ENCODE measurements at regions not wholly inside any gene's neighbourhood (a gene's known extent, or its start where the extent isn't known, plus 50 kb on each side); places are given as distances from the start of the nearest gene placed in this dataset.
"Not testable (repeated sequence)": the region's sequence is repeated elsewhere in the genome, so short reads cannot be mapped to it uniquely, and the experiment has no call there.

GRCh38 chr9:12424243-12424642, 268.9 kb upstream of the TYRP1 start:
- ChIA-PET CTCF (ENCODE audit: unreplicated experiment) (no interaction called here), POLR2A (no interaction called here)
- no TSS peak for BruUV-seq (replicated peaks)
- no peaks in the 10 kb centered on the region for H3K4me1 ChIP-seq (ENCODE audit: insufficient read depth, low read length, poor library complexity, severe bottlenecking)
- H3K27ac ChIP-seq (ENCODE audit: low read depth, low read length, poor library complexity, severe bottlenecking) = no peak overlapping the region
- intact Hi-C loops (cut with micrococcal nuclease; ENCODE audit: unreplicated experiment) = no loop called here
- no peaks in the 10 kb centered on the region for H3K9me2 ChIP-seq (ENCODE audit: insufficient read depth, low read length)
- no peak overlapping the region for H3K4me3 ChIP-seq (ENCODE audit: low read depth, low read length, poor library complexity, severe bottlenecking)
- TF ChIP-seq EZH2phosphoT487 (IDR thresholded peaks at IDR 0.05; ENCODE audit: borderline replicate concordance, low read depth, low read length) (no peak), CTCF (conservative IDR thresholded peaks at IDR 0.05; ENCODE audit: low read length) (no peak)
- H4K20me1 ChIP-seq (ENCODE audit: insufficient read depth, low read length) = no peaks in the 10 kb centered on the region
- H3K9me3 ChIP-seq (ENCODE audit: low read length) = no peaks in the 10 kb centered on the region
- no peak overlapping the region for H3K4me2 ChIP-seq (ENCODE audit: low read length)
- H3K79me2 ChIP-seq (ENCODE audit: insufficient read depth, low read depth, low read length) = no peaks in the 10 kb centered on the region
- no peaks in the 10 kb centered on the region for H3K36me3 ChIP-seq (ENCODE audit: insufficient read depth, low read length)
- DNase-seq (ENCODE audit: low spot score) = no peak
- no peak overlapping the region for H2AFZ ChIP-seq (ENCODE audit: low read length)

- Histone ChIP-seq H3K9me2 (ENCODE audit: insufficient read depth, low read length) (no peaks in the 10 kb centered on the region), H2AFZ (ENCODE audit: low read length) (no peak overlapping the region), H3K79me2 (ENCODE audit: insufficient read depth, low read depth, low read length) (no peaks in the 10 kb centered on the region), H3K4me2 (ENCODE audit: low read length) (no peak overlapping the region), H3K4me3 (ENCODE audit: low read depth, low read length, poor library complexity, severe bottlenecking) (no peak overlapping the region), H3K9me3 (ENCODE audit: low read length) (no peaks in the 10 kb centered on the region), H3K4me1 (ENCODE audit: insufficient read depth, low read length, poor library complexity, severe bottlenecking) (no peaks in the 10 kb centered on the region), H3K27ac (ENCODE audit: low read depth, low read length, poor library complexity, severe bottlenecking) (no peak overlapping the region), H4K20me1 (ENCODE audit: insufficient read depth, low read length) (no peaks in the 10 kb centered on the region), H3K36me3 (ENCODE audit: insufficient read depth, low read length) (no peaks in the 10 kb centered on the region)
- DNase-seq (ENCODE audit: low spot score) = no peak
- POLR2A ChIA-PET = interaction anchor here (0.6 kb wide), 1 partner anchor 14 kb away, joined by 3 read pairs; no protein-coding TSS in a partner anchor
- TF ChIP-seq EZH2phosphoT487 (IDR thresholded peaks at IDR 0.05; ENCODE audit: borderline replicate concordance, low read depth, low read length) (no peak), CTCF (conservative IDR thresholded peaks at IDR 0.05; ENCODE audit: low read length) (peak; percentile 34)
- intact Hi-C loops (cut with micrococcal nuclease; ENCODE audit: unreplicated experiment) = no loop called here
- CTCF ChIA-PET (ENCODE audit: unreplicated experiment) = no interaction called here
- no TSS peak for BruUV-seq (replicated peaks)
These were observed 267.0 kb upstream of the TYRP1 start for GRCh38 chr9:12425878-12426864.

GRCh38 chr9:12439267-12439666, 253.9 kb upstream of the TYRP1 start:
- H3K4me2 ChIP-seq (ENCODE audit: low read length) = no peak overlapping the region
- no peaks in the 10 kb centered on the region for H3K9me2 ChIP-seq (ENCODE audit: insufficient read depth, low read length)
- no peaks in the 10 kb centered on the region for H3K79me2 ChIP-seq (ENCODE audit: insufficient read depth, low read depth, low read length)
- ChIA-PET POLR2A (no interaction called here), CTCF (ENCODE audit: unreplicated experiment) (no interaction called here)
- BruUV-seq (replicated peaks) = no TSS peak
- H4K20me1 ChIP-seq (ENCODE audit: insufficient read depth, low read length) = no peaks in the 10 kb centered on the region
- H3K36me3 ChIP-seq (ENCODE audit: insufficient read depth, low read length) = no peaks in the 10 kb centered on the region
- H3K4me3 ChIP-seq (ENCODE audit: low read depth, low read length, poor library complexity, severe bottlenecking) = no peak overlapping the region
- H3K4me1 ChIP-seq (ENCODE audit: insufficient read depth, low read length, poor library complexity, severe bottlenecking) = no peaks in the 10 kb centered on the region
- no peak overlapping the region for H2AFZ ChIP-seq (ENCODE audit: low read length)
- DNase-seq (ENCODE audit: low spot score) = no peak
- no peaks in the 10 kb centered on the region for H3K9me3 ChIP-seq (ENCODE audit: low read length)
- no peak for TF ChIP-seq EZH2phosphoT487 (IDR thresholded peaks at IDR 0.05; ENCODE audit: borderline replicate concordance, low read depth, low read length)
- TF ChIP-seq CTCF (conservative IDR thresholded peaks at IDR 0.05; ENCODE audit: low read length) = no peak
- intact Hi-C loops (cut with micrococcal nuclease; ENCODE audit: unreplicated experiment) = no loop called here
- no peak overlapping the region for H3K27ac ChIP-seq (ENCODE audit: low read depth, low read length, poor library complexity, severe bottlenecking)

GRCh38 chr9:12441080-12441479, 252.1 kb upstream of the TYRP1 start:
- H3K4me1 ChIP-seq (ENCODE audit: insufficient read depth, low read length, poor library complexity, severe bottlenecking); DNase-seq (ENCODE audit: low spot score); H3K79me2 ChIP-seq (ENCODE audit: insufficient read depth, low read depth, low read length); H3K27ac ChIP-seq (ENCODE audit: low read depth, low read length, poor library complexity, severe bottlenecking); H4K20me1 ChIP-seq (ENCODE audit: insufficient read depth, low read length); H2AFZ ChIP-seq (ENCODE audit: low read length); H3K4me2 ChIP-seq (ENCODE audit: low read length); CTCF ChIA-PET (ENCODE audit: unreplicated experiment); H3K9me2 ChIP-seq (ENCODE audit: insufficient read depth, low read length); H3K4me3 ChIP-seq (ENCODE audit: low read depth, low read length, poor library complexity, severe bottlenecking); BruUV-seq (replicated peaks); H3K36me3 ChIP-seq (ENCODE audit: insufficient read depth, low read length); POLR2A ChIA-PET; intact Hi-C loops (cut with micrococcal nuclease; ENCODE audit: unreplicated experiment); H3K9me3 ChIP-seq (ENCODE audit: low read length): not testable (repeated sequence)

Data from OCI-LY7 (cell line).